GM18508 (cell line): ENCODE measurements at regions not wholly inside any gene's neighbourhood (a gene's known extent, or its start where the extent isn't known, plus 50 kb on each side); places are given as distances from the start of the nearest gene placed in this dataset.

Experiments used
- ATAC-seq: cut with Tn5 transposase; IDR thresholded peaks from one replicate; pipeline ENCODE4 v1.9.1; 2021; ENCODE audit warnings: moderate number of reproducible peaks; ENCODE audit not compliant: insufficient read depth, unreplicated experiment

DNA sequence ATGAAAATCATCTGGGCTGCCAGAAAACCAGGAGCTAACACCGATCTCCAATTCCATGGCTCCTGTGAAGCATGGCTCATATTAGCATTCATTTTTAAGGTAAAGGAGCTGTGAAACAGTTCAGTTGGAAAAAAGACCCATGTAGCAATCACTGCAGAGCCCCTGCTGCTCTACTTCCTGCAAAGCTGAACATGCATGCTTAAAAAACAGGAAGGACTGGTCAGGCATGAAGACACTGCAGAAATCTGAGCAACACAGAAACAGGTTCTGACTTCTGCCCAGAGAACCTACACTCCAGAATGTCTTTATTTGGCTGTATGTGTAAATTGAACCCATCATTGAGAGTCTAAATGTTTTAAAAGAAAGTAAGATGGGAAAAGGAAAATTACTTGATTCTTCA lies 950.6 kb downstream of the DCDC2C start:
- ATAC-seq, result no peak

DNA sequence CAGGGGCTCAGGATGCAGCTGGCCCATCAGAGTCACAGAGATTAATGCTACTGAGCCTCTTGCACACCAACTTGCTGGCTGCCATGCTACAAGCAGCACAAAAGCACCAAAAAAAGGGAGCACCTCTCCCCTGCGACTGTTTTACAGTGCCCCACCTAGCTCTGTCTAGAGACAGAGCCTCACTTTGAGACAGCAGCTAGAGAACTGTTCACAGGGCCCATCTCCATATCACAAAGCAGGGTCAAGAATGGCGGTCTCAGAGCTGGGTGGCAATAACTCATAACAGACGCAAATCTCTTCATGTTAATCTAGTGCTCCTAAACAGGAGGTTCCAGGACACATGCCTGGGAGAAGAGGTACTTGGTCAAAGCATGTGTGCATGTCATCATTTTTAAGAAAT lies 953.0 kb downstream of the DCDC2C start:
- no peak for ATAC-seq

DNA sequence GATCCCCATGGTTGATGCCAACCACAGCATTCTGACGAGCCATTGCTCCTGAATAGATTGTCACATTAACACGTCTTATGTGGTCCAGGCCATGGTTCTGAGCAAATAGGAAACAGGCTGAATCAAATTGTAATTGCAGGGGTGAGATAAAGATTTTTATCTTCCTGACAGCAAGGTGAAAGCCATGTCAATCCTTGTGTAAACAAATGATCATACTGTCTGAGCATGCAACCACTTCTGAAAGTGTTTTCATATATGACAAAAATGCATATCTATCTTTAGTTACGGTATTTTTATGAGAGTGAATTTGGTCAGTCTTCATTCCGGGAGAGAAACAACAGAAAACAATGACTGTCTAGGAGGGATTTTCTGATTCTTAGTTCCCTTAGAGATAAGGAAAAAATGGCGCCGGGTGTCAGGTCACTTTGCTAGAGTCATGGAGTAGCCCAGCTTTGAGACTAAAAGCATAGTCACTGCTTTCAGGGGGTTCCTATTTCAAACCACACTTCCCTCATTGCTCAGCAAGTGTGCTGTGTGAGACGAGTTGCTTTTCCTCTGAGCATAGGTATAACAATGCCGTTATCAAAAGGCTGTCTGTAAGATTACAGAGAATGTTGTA lies 958.9 kb downstream of the DCDC2C start:
- ATAC-seq, result no peak

DNA sequence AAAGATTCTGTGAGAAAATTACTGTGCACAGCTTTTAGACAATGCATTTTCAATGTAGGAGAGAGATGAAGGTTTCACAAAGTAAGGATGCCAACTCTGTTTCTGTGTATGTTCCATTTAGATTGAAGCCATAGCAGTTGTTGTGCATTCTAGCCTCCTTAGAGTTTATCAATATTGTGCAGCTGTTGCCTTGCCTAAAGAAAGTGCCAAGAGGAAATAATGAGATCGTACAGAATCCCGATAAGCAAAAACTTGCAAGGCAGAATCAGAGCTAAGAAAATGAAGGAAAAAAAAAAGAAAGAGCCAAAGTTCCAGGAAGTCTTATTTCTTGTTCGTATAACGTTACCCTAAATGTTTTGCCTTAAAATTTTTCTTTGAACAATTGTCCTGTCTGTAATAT lies 965.0 kb downstream of the DCDC2C start:
- no peak for ATAC-seq

DNA sequence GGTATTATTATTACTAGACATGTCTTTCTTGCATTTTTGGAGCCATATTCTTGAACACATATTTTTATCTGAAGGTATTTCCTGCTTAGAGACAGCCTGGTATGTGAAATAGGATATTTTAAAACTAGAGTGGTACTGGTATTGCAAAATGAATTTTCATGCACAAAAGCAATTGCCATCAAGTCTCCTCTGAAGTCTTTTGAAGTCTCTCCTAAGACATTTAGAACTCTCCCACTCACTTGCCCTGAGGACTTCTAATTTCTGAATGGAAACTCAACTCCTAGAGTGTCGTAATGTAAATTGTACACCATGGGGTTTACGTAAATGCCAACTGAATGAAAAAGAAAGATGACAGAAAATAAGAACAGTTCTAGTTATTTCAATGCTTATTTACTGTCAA lies 967.0 kb downstream of the DCDC2C start:
- ATAC-seq, result no peak

DNA sequence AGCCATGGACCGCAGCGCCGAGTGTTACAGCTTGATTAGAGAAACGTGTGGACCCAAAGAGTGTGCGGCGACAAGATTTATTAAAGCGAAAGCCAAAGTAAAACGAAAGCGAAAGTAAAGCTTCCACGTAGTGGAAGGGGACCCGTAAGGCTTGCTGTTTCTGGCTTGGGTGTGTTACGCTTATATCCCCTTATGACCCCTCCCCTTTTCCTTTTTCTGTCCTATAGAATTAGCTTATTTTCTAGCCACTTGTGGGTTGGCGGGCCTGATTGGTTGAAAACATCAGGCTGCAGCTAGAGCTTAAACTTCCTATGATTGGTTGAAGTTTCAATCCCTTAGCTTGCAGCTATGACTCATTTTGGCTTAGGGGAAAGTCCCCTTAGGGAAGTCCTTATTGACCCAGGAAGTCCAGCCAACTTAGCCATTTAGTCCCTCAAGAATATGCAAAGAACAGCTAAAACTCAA lies 969.7 kb downstream of the DCDC2C start:
- no peak for ATAC-seq

DNA sequence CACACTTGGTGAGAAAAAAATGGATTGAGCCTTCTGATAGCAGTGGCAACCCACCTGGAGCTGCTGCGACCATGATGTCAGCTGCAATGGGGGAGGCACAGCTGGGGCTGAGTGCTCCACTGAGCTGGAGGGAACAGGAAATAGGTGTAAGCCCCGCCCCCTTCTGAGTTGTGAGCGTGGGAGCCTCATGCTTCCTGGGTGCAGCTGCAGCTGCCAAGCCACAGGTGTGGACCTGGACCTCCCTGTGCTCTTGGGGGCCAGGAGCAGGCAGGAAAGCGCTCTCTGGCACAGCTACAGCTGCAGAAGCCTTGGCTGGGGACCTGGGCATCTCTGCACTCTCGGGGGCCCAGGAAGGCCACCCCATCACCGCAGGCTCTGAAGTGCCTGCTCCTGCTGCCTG lies 970.6 kb downstream of the DCDC2C start:
- ATAC-seq, result no peak

DNA sequence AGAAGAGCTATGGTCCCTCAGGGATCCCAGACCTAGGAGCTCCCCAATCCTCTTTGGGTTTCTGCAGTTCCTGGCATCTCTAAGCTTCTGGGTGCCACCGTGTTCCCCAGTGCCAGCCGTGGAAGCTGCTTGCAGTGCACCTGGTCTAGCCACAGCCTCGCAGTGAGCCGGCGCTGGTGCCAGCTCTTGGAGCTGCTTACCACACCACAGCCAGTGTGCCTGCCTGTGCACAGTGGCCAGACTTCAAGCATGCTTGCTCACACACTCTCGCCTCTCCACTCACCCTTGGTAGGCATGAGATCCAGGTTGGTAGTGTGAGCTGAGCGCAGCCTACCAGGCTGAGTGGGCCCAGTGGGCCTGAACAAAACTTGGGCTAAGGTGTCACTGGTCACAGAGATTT lies 971.9 kb downstream of the DCDC2C start:
- ATAC-seq, result no peak

DNA sequence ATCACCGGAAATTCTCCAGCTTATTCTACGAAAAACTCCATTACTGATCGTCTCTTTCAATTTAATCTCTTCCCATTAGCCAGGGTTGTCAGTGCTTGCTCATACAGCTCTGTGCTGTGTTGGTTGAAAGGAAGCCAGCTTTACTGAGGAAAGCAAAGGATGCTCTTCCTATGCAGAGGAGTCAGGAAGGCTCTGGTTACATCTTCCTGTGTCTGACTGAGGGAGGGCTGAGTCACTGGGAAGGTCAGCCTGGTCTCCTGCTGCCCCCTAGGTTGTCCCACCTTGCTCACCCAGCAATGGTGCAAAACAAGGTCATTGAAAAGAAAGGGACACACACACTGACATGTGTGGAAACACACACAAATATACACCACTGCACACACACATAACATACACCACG lies 975.6 kb downstream of the DCDC2C start:
- no peak for ATAC-seq

DNA sequence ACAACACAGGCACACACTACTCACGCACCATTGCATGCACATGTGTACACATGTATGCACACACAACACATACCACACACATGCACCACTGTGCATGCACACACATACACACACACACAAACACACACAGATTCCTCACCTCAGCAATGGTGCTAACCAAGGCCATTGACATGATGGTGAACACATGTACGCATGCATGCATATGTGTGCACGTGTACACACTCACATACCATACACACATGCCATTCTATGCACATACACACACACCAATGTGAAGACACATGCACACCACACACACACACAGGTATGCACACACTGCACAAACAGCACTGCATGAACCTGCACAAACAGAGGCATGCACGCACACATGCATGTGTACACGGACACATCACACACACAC lies 976.0 kb downstream of the DCDC2C start:
- no peak for ATAC-seq

DNA sequence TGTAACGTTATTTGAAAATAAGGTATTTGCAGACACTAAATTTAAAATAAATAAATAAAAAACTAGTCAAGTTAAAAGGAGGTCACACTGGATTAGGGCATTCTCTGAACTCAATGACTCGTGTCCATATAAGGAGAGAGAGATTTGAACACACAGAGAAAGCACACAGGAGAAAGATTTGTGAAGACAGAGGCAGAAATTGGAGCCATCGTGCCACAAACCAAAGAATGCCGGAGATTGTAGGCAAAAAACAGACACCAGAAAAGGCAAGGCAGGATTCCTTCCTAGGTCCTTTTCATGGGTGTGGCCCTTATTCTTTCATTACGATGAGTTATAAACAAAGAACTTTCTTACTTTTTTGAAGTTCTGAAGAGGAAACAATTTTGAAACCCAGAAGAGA lies 981.5 kb downstream of the DCDC2C start:
- ATAC-seq, result no peak

DNA sequence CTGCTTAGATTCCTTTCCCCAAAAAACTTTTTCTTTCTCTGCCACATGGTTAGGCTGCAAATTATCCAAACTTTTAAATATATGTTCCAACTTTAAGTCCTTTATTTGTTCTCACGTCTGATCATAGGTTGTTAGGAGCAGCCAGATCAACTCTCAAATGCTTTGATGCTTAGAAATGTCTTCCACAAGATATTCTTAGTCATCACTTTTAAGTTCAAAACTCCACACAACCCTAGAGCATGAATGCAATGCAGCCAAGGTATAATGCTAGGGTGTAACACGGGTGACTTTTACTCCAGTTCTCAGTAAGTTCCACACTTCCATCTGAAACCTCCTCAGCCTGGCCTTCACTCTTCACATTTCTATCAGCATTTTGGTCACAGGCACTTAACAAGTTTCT lies 987.5 kb downstream of the DCDC2C start:
- no peak for ATAC-seq

DNA sequence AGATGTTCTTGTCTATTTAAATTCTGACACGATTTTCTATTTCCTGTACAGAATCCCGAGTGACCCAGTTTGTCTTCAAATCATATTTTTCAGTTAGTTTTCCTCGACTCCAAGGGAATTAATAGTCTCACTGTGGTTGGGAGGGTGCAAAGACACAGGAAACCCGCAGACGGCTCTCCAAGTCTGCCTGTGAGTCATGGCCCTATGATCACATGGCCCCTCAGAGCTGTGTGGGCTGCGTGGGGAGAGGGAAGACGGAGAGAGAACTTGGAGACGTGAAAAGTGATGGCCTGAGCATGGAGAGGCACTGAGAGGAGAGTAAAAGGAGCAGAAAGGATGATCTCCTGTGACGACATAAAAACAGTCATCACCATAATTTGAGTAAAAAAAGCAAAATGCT lies 989.9 kb downstream of the DCDC2C start:
- no peak for ATAC-seq

DNA sequence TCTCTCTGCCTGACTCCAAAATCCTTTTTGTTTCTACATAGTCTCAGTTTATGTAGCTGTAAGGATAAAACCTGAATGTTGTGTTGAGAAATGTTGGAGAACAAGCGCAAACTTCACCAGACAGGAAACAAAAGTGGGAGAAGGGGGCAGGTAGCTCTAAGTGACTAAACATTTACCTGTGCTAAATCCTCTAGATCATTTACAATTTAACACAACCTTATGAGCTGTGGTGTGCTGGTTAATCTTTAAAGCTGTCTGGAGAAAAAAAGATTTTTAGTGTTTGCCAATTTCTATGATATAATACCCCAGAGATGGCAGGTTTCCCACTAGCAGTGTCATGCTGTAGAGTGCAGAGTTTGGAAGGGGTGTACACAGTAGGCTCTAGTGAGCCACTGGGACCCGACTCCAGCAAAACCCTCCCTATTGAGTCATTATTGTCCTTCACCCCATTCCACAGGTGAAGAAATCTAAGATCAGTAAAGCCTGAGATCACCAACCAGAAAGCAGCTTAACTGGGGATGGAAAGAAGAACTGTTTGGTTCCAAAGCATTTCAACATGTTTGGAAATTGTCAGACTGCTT lies 992.0 kb downstream of the DCDC2C start:
- no peak for ATAC-seq

DNA sequence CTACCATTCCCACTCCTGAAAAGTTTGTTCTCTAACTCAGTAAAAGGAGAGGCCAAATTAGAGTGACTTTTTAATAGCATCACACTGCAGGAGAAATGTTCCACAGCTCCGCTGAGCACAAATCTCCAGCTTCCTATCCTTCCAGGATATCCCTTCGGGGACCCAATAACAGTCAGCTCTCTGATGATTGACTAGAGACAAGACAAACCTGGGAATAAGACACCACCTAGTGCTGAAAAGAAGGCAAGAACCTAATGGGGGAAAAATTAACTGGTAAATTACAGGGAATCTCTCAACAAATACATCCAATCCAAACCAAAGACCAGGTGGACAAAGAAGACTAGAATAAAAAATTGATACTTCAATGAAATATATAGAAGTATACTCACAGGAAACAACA lies 977.1 kb upstream of the SOX11 start:
- ATAC-seq, result no peak

DNA sequence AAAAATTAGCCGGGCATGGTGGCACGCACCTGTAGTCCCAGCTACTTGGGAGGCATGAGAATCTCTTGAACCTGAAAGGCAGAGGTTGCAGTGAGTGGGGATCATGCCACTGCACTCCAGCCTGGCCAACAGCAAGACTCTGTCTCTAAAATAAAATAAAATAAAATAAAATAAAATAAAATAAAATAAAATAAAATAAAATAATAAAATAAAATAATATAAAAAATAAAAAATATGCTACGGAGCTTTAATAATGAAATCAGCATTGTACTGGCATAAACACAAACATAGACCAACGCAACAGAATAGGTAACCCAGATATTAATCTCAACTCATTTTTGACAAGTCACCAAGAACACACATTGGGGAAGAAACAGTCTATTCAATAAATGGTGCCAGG lies 973.4 kb upstream of the SOX11 start:
- ATAC-seq, result no peak

DNA sequence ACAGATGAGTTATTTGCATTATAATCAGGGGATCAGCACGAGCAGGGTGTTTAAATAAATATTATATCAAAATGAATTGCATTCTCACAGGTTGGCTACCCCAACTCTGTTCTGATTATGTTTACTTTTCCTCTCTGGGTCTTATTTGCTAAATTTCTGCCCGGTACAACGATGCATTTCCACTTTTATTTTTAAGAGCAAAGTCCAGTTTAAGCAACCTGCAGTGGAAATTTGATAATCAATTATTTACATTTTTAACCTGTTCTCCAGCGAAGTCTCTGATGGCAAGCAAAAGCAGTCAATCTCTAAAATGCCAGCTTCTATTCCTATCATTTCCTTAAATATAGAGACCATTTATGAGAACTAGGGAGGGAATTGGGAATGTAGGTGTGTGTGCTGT lies 966.6 kb upstream of the SOX11 start:
- ATAC-seq, result no peak

DNA sequence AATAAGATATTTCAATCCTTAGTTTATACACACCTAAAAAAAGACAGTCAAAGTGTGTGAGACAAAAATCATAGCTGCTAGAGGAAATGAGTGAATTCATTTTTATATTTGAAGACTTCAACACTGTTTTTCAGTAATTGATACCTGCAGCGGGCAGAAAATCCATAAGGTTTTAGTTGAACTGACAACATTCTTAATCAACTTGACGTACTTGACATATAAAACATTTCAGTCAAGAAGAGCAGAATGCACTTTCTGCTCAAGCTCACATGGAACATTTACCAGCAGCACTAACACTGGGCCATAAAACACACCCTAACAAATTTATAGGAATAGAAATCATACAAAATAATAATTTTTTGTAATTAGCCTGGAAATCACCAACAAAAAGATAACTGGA lies 959.6 kb upstream of the SOX11 start:
- ATAC-seq, result no peak

DNA sequence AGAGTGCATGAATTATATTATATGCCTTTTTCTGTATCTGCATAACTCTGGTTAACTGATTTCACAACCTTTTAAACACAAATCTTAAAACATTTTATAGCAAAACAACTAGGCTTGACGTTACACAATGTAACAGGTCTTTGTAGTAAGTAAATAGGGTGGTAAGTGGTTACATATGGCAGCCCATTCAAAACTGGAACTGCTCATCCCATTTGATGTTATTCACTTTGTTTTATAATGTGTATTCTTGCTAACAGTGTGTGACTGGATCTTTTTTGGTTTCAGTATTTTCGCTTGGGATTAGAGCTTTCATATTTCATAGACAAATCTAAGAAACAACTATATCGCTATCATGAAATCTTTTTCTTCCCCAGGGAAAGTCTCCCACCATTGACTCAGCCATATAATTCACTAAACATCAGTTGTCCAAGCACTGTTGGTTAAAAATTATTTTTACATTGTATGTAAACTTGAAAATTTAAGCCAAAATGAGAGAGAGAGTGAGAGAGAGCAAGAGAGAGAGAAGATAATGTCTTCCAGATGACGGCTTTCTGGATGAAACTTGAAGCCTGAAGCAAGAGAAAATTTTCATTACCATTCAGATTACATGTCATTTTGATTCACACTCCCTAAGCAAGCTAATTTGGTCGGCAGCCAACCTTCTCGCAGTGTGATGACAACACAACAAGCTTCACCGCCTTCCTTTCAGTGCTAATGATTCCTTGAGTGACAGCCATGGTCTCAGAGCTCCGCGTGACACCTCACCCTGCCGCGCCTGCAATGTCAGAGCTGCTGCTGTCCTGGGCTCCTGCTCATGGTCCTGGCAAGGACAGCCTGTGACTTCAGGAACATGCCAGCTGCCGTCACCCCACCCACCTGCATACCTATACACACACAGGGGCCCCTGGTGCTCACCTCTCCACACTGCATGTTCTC lies 946.9 kb upstream of the SOX11 start:
- no peak for ATAC-seq

DNA sequence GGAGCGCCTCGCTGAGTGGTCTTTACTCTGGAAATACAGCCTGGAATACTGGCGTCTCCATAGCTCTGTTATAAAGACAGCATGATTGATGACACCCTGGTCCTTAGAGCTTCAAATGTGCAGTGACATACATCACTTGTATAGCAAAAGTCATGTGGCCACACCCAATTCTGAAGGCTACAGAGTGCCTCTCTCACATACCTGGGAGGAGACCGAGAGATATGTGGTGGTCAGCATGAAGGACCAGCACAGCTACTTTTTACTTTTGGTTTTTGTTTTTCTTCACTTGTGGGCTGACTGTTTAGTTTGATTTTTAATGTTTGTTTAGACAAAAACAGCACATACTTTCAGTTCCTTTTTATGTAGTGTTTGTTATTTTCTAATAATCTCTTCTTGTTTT lies 938.5 kb upstream of the SOX11 start:
- ATAC-seq, result no peak

DNA sequence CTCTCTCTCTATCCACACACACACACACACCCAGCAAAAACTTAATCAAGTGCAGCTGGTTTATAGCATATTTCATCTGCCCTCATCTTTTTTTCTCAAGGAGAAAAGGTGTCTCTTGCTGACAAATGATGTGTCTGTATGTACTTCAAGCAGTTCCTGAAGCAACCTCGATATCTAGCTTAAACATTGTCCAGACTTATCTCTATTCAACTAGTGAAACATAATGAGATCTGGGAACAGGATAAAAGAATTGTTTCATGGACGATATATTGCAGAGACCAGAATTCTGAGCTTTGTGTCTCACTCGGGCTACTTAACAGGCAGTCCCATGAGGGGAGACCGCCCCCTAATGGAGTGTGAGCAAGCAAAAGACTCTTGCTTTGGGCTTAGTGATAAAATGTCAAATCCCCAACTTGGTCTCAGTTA lies 929.2 kb upstream of the SOX11 start:
- ATAC-seq, result no peak
